ENCODE measurements at regions not wholly inside any gene's neighbourhood (a gene's known extent, or its start where the extent isn't known, plus 50 kb on each side); places are given as distances from the start of the nearest gene placed in this dataset.

DNA sequence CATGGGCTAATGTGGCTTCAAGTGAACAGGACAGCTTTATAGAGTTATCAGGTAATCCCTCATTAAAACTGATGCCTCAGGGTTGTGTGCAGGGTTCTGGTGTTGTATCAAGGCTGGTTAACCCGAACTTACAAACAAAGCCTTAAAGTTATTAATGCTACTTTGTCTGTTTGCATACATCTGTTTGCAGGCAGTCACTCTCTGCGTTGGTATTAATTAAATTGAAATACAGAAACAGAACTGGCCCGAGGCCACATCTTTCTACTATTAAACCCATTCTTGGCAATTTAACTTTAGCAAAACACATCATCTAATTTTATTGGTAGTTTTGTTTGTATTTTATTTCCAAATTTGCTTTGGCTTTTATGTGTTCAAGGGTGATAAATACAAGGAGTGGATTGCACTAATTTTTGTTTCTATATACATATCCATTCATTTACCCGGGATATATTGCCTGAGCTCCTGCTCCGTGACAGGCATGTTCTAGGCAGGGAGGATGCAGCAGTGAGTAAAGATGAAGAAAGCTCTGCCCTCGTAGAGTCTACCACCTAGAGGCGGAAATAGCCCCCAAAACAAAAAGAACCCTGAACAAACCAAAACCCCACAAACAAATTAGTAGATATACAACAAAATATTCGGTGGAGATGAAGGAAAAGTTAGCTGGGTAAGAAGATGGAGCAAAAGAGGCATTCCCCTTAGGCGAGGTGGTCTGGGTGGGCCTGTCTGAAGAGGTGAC lies 164.2 kb downstream of the MACROH2A1 start:
- no peak for FAIRE-seq

- FAIRE-seq, result no peak
Observed at GRCh38 chr5:135234242-135234641, 164.8 kb downstream of the MACROH2A1 start.

DNA sequence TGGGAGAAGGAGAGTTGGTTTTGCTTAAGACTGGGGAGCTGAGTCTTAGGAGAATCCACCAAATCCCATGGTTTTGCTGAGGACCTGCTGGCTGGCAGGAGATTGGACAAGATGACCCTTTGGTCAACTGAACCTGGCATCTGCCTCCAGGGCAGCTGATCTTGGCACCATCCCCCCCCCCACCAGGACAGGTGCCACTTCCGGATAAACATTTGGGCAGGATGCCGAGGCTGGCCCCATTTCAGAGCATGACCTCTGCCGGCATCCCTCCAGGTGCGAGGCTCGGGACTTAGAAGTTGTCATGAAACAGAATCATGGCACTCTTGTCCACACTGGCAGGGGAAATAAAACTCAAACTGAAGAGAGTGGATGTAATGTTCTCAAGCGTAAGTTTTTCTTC lies 165.6 kb downstream of the MACROH2A1 start:
- FAIRE-seq, result no peak

DNA sequence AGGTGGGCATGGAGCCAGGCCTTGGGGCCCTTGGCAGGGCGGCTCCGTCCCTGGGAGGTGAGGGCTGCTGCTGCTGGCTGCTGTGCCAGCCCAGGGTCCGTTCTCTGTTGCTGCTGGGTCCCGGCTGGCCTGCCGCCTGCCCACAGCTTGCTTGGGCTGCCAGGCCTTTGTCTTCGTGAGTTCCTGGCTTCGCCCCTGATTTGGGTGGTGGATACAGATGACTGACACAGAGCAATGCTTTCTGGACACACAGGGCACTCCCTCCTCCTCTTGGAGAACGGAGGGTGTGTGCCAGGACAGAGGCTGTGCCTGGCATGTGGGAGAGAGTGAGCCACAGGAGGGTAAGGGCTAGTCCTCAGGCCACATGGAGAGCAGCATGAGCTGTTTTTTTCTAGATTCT lies 166.1 kb downstream of the MACROH2A1 start:
- no peak for FAIRE-seq

- no peak for FAIRE-seq
Observed at GRCh38 chr5:135231289-135231688, 167.7 kb downstream of the MACROH2A1 start.

GRCh38 chr5:135230251-135230925 lies 168.6 kb downstream of the MACROH2A1 start:
- no peak for FAIRE-seq

GRCh38 chr5:135229679-135230132 lies 169.3 kb downstream of the MACROH2A1 start:
- no peak for FAIRE-seq

DNA sequence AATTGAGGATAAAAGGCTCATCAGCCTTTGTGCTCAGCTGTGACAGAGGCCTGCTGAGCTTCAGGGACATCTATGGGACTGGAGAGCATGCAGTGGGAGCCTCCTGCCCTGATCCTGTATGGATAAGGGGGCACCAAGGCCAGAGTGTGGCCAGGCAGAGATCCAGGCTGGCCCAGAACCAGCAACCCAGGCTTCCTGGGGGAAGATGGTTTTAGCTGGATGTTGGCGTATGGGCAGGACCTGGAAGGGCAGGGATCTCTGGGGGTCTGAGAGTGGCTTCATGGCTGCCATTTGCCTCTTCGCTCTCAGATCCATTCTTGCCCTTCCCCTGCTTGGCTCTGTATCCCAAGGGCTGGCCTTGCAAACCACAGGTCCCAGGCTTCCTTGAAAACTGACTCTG lies 169.9 kb downstream of the MACROH2A1 start:
- no peak for FAIRE-seq

DNA sequence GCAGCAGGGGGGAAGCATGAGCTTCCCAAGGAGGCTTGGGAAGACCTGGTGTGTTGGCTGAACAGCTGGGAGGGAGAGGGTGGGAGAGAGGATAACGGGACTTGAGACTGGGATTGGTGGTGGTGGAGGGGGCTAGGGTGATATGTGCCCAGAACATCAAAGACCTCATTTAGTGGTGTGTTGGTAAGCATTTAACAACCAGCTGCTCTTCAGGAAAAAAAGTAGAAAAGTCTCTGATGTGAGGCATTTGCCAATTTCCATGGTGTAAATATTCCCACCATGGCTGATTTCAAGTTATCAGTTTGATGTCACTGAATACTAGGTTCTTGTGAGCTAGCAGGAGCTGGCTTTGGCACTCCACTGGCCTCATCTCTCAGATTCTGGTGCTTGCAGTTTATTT lies 170.8 kb downstream of the MACROH2A1 start:
- FAIRE-seq, result no peak

GRCh38 chr5:135227064-135228022 lies 171.7 kb downstream of the MACROH2A1 start:
- no peak for FAIRE-seq

GRCh38 chr5:135225856-135226560 lies 173.0 kb downstream of the MACROH2A1 start:
- FAIRE-seq, result no peak

DNA sequence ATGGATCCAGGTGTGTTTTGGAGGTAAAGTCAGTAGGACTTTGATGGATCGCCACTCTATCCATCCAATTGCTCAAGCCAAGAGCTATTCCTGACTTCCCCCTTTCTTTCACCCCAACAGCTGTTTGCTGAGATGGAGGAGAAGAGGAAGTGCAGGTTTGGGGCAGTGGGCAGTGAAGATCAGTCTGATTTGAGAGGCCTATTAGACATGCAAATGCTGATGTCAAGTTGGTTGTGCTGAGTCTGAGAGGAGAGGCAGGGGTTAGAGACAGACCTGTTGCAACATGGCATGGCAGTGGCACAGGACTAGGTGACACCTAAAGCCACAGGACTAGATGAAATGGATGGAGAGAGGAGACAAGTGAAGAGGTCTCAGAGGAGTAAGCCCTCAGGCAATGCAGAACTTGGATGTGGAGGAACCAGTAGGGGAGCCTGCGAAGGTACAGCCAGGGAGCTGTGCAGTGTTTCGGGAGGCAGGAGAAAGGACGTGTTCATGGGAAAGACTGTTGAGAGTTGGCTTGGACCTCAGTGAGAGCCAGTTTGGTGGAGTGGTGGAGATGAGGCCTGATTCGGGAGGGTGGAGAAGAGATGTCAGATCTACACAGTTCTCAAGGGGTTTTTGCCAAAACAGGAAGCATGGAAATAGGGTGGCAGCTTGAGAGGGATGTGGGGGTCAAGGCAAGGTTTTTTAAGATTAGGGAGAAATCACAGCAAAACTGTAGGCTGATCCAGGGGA lies 175.0 kb downstream of the MACROH2A1 start:
- no peak for FAIRE-seq

GRCh38 chr5:135223404-135223803 lies 175.6 kb downstream of the MACROH2A1 start:
- no peak for FAIRE-seq

- no peak for FAIRE-seq
Observed at GRCh38 chr5:135222771-135223170, 176.3 kb downstream of the MACROH2A1 start.

DNA sequence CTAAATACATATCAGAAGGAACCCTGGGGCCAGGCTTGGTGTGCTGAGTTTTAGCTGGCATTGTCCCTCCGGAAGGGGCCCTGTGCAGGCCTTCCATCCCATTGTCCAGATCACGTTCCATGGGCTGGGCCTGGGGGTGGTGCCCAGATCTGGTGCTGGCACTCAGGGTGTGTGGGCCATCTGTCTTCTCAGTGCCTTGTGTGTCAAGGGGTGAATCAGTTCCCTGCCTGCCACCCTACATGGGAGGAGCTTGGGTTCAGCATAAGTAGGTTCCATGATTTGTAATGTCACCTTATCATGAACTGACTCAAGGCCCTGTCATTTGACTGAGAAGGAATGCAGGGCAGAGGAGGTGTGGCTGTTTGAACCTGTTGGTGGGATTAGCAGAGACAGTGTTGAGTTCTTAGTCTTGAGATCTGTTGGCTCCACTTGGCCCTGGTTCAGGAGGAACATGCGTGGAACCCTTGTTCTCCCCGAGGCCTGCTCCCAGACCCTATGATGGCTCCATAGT lies 176.8 kb downstream of the MACROH2A1 start:
- no peak for FAIRE-seq

DNA sequence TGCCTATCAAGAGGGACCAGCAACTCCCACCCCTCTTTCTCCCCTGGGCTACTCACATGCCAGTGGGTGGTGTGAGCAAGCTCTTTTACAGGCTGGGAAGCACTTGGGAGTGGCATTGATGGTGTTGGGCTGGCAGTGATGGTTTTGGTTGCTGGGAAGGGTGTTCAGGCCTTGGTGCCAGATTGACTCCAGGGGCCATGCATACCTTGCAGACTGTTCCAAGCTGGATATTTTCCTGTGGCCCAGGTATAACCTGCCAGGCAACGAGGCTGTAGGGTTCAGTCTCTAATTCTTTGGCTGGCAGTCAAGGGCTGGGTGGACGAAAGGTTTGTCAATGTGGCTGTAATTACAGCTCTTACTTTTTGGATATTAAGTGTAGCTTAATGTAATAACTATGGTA lies 177.3 kb downstream of the MACROH2A1 start:
- FAIRE-seq, result no peak

- FAIRE-seq, result no peak
Observed at GRCh38 chr5:135221187-135221473, 177.9 kb downstream of the MACROH2A1 start.

DNA sequence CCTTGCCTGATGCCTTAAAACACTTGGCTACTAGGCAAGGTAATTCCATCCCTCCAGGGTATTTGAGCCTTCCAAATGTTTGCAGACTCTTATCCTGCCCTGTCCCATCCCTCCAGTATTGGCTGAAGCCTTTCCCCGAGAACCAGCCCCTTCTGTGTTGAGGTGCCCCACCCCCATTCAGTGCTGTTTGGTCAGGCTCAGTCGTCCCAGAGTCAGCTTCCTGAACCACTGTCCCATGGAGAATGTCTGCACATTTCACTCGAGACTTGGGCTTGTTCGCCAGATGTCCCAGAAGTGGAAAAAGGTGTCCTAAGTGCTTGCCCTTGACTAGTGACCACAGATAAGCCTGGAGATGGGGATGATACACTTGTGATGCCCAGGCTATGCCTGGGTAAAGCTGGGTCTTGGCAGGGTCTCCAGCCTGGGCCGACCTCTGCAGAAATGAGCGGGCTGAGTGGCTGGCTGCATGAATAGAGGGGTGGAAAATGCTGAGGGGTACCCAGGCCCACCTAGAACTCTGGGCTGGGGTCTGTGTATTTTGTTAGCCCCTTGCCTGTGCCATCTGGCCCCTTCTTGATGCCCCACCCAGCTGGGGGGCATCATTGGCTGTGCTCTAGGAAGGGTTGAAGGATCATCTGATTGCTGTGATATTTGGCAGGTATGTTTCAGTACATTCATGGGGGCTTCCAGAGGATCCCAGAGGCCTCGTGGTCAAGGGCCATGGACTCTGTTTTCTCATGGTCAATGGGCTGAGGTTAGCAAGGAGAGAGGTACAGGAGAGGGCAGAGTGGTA lies 178.4 kb downstream of the MACROH2A1 start:
- no peak for FAIRE-seq

DNA sequence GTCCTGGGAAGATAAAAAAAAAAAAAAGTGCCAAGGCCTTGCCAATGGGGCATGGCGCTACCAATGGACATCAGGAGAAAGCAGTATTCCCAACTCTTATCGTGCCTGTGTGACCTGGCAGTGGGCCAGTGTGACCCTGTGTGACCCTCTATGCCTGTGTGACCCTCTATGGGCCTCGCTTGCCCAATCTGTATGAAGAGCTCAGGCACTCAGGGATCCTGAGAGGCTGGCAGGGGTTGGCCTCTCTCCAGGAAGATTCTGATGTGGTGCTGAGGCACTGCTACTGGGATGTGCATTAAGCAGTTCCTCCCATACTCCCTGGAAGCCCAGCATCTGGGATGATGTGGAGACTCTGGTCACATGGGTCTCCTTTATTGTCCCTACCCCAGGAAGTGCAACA lies 179.2 kb downstream of the MACROH2A1 start:
- no peak for FAIRE-seq

GRCh38 chr5:135218790-135219568 lies 180.1 kb downstream of the MACROH2A1 start:
- FAIRE-seq, result no peak
